ENCODE measurements at regions not wholly inside any gene's neighbourhood (a gene's known extent, or its start where the extent isn't known, plus 50 kb on each side); places are given as distances from the start of the nearest gene placed in this dataset.

- Histone ChIP-seq H3K4me1 (no peaks in the 10 kb centered on the region), H3K4me3 (no peak overlapping the region), H3K9me3 (no peaks in the 10 kb centered on the region), H3K27me3 (no peaks in the 10 kb centered on the region), H3K36me3 (no peaks in the 10 kb centered on the region), H3K27ac (no peak overlapping the region)
- no peak for TF ChIP-seq CTCF (IDR thresholded peaks at IDR 0.05 in 4 of 5, conservative IDR thresholded peaks at IDR 0.05 in 1 of 5)
- TF ChIP-seq POLR2A (IDR thresholded peaks at IDR 0.05): no peak
- no peak for DNase-seq
- intact Hi-C loops (cut with DNase I; ENCODE audit: low total_unique reads): no loop called here
- no peak for ATAC-seq
- in situ Hi-C loops (cut with MboI; ENCODE audit: low sequenced_read_pairs in 4 of 4): no loop called here
These were observed 162.5 kb downstream of the IRX2 start for GRCh38 chr5:2588850-2589501.

DNA sequence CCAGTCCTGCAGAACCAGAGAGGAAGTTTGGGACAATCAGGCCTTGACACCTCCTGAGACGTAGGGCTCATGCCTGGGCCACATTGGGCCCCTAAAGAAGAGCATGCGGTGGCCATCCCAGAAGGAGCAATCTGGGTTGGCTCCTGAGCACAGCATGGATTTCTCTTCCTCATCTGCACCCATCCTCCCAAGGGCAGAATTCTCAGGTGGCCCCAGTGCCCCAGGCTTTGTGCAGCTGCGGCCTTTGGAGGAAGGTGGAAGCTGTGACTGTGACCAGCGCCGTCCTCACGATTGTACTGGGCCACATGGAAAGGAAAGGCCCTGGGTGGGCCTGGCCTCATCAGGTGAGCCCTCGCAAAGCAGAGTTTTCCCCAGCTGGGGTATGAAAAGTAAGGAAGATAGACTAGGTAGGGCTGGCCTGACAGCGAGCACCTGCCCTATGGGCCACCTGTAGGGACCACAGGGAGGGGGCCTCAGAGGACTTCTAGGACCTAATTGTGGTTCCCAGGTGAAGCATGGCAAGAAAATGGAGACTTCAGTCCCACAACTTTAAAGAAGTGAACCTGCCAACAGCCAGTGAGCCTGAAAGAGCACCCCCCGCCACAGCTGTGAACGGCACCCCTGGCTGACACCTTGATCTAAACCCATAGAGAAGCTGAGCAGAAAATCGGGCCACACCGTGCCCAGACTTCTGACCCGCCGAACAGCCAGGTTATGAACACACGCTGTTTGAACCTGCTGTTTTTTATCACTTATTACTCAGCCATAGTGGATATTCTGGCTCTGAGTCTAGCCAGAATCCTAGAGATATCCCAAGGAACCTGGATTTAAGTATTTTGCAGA, 164.1 kb downstream of the IRX2 start:
- intact Hi-C loops (cut with DNase I; ENCODE audit: low total_unique reads) (no loop called here), in situ Hi-C loops (cut with MboI; ENCODE audit: low sequenced_read_pairs in 4 of 4) (no loop called here)
- Histone ChIP-seq H3K27ac (no peak overlapping the region), H3K4me3 (no peak overlapping the region), H3K36me3 (no peaks in the 10 kb centered on the region), H3K27me3 (no peaks in the 10 kb centered on the region), H3K4me1 (no peaks in the 10 kb centered on the region), H3K9me3 (no peaks in the 10 kb centered on the region)
- no peak for TF ChIP-seq POLR2A (IDR thresholded peaks at IDR 0.05)
- no peak for TF ChIP-seq CTCF (IDR thresholded peaks at IDR 0.05 in 4 of 5, conservative IDR thresholded peaks at IDR 0.05 in 1 of 5)
- ATAC-seq: no peak
- DNase-seq: no peak

DNA sequence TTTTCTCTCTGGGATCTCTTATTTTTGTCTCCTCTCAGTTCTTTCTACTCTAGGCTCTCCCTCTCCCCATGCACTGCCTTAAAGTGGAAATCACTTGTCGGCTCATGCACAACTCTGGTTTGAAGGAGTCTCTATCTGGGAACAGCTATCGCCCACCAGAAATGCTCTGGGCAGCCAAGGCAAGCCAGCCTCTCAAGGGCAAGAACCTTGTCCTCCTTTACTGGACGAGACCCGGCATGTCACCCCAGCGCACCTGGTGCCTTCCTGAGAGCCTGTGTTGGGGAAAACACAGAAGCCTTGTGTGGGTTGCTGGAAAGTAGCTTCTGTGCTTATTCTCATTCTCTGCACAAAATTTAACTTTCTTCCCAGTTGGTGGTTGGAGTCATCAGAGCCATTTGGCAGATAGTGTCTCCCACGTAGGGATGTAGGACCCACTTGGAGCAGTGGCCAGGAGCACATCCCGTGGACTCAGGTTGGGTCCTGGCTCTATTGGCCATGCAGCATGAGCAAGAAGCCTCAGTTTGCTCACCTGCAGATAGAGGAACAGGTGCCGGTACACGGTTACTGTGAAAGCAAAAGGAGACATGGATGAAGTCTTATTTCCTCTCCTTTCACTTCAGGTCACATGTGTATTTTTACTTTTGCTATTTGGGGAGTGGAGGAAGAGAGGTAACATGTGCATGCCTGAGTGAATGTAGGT, 165.3 kb downstream of the IRX2 start:
- Histone ChIP-seq H3K4me1 (no peaks in the 10 kb centered on the region), H3K9me3 (no peaks in the 10 kb centered on the region), H3K27me3 (no peaks in the 10 kb centered on the region), H3K4me3 (no peak overlapping the region), H3K36me3 (no peaks in the 10 kb centered on the region), H3K27ac (no peak overlapping the region)
- TF ChIP-seq POLR2A (IDR thresholded peaks at IDR 0.05) (no peak), CTCF (IDR thresholded peaks at IDR 0.05 in 4 of 5, conservative IDR thresholded peaks at IDR 0.05 in 1 of 5) (no peak)
- in situ Hi-C loops (cut with MboI; ENCODE audit: low sequenced_read_pairs in 4 of 4) (no loop called here), intact Hi-C loops (cut with DNase I; ENCODE audit: low total_unique reads) (no loop called here)
- no peak for DNase-seq
- ATAC-seq: no peak

- ATAC-seq (no peak), DNase-seq (no peak)
- Histone ChIP-seq H3K27me3 (no peaks in the 10 kb centered on the region), H3K27ac (no peak overlapping the region), H3K36me3 (no peaks in the 10 kb centered on the region), H3K4me1 (no peaks in the 10 kb centered on the region), H3K9me3 (no peaks in the 10 kb centered on the region), H3K4me3 (no peak overlapping the region)
- in situ Hi-C loops (cut with MboI; ENCODE audit: low sequenced_read_pairs in 4 of 4): no loop called here
- intact Hi-C loops (cut with DNase I; ENCODE audit: low total_unique reads): no loop called here
- TF ChIP-seq CTCF (IDR thresholded peaks at IDR 0.05 in 4 of 5, conservative IDR thresholded peaks at IDR 0.05 in 1 of 5): no peak
These were observed 166.8 kb downstream of the IRX2 start for GRCh38 chr5:2584579-2585269.
